ENCODE measurements at regions not wholly inside any gene's neighbourhood (a gene's known extent, or its start where the extent isn't known, plus 50 kb on each side); places are given as distances from the start of the nearest gene placed in this dataset.

GRCh38 chr9:88751781-88752180 is 216.8 kb downstream of the NXNL2 start:
- CTCF ChIA-PET: no interaction called here
- Histone ChIP-seq H3K36me3 (ENCODE audit: control insufficient read depth, insufficient read depth, low read length) (no peaks in the 10 kb centered on the region), H3K4me3 (ENCODE audit: low read depth, low read length) (no peak overlapping the region), H3K27me3 (ENCODE audit: control insufficient read depth, insufficient read depth, low read length) (no peaks in the 10 kb centered on the region)
- TF ChIP-seq, protein P1, sequence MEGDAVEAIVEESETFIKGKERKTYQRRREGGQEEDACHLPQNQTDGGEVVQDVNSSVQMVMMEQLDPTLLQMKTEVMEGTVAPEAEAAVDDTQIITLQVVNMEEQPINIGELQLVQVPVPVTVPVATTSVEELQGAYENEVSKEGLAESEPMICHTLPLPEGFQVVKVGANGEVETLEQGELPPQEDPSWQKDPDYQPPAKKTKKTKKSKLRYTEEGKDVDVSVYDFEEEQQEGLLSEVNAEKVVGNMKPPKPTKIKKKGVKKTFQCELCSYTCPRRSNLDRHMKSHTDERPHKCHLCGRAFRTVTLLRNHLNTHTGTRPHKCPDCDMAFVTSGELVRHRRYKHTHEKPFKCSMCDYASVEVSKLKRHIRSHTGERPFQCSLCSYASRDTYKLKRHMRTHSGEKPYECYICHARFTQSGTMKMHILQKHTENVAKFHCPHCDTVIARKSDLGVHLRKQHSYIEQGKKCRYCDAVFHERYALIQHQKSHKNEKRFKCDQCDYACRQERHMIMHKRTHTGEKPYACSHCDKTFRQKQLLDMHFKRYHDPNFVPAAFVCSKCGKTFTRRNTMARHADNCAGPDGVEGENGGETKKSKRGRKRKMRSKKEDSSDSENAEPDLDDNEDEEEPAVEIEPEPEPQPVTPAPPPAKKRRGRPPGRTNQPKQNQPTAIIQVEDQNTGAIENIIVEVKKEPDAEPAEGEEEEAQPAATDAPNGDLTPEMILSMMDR (IDR thresholded peaks at IDR 0.05; ENCODE audit: insufficient read depth, low read depth, low read length): no peak
- POLR2A ChIA-PET: no interaction called here
- no peak for DNase-seq (ENCODE audit: low read depth)

DNA sequence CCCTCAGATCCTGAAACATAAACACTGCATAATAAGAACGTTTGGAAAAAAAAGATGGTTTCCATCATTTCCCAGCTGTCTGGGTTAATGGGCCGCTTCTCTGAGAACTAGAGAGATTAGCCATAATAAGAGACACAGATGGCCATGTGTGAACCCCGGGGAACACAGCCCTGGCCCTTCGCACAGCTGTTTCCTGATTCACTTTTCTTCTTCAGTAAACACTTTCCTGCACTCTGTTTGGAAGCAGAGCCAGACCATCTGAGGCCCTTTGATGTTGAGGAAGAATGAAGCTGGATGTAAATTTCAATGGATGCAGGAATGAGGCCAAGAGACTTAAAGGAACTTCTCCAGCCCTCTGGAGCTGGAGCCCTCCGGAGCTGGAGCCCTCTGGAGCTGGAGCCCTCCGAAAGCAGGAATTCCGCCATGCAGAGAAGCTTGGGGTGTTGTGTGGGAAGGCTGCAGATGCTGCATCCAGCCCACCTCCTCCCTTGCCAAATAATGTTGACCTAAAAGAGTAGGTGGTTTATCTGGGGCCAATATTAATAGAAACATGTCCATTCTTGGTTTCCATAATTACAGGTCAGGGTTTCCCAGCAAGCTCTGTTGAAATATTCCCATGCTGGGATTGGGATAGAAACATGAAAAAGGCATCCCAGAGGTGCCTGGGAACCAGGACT is 218.9 kb downstream of the NXNL2 start:
- no peak for DNase-seq (ENCODE audit: low read depth)
- ChIA-PET POLR2A (no interaction called here), CTCF (interaction anchor here (1.0 kb wide), 1 partner anchor 13 kb away, joined by 3 read pairs; no protein-coding TSS in a partner anchor)
- TF ChIP-seq, protein P1 (IDR thresholded peaks at IDR 0.05; ENCODE audit: insufficient read depth, low read depth, low read length): no peak
- no peaks in the 10 kb centered on the region for H3K36me3 ChIP-seq (ENCODE audit: control insufficient read depth, insufficient read depth, low read length)
- no peak overlapping the region for H3K4me3 ChIP-seq (ENCODE audit: low read depth, low read length)
- H3K27me3 ChIP-seq (ENCODE audit: control insufficient read depth, insufficient read depth, low read length): no peaks in the 10 kb centered on the region

DNA sequence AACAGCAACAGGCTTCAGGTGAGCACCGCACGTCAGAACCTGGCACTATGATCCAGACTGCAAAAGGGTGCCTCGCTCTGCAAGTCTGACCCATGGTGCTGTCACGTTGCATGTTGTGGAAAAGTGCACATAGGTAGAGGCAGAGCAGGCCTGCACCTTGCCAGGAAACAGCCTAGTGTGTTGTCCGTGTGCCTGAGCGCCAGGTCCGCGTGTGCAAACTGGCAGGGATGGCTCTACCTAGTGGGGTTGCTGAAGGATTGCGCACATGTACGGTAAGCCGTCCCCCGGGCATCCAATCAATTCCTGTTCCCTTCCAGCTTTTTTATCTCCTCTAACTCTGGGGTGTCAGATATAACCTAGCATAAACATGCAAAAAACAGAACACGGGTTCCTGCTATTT is 219.5 kb downstream of the NXNL2 start:
- Histone ChIP-seq H3K4me3 (ENCODE audit: low read depth, low read length) (no peak overlapping the region), H3K27me3 (ENCODE audit: control insufficient read depth, insufficient read depth, low read length) (no peaks in the 10 kb centered on the region), H3K36me3 (ENCODE audit: control insufficient read depth, insufficient read depth, low read length) (no peaks in the 10 kb centered on the region)
- CTCF ChIA-PET: interaction anchor here (1.0 kb wide), 1 partner anchor 14 kb away, joined by 3 read pairs; no protein-coding TSS in a partner anchor
- POLR2A ChIA-PET: no interaction called here
- TF ChIP-seq, protein P1 (IDR thresholded peaks at IDR 0.05; ENCODE audit: insufficient read depth, low read depth, low read length): no peak
- DNase-seq (ENCODE audit: low read depth): no peak

- no peak overlapping the region for H3K4me3 ChIP-seq (ENCODE audit: low read depth, low read length)
- TF ChIP-seq, protein P1 (IDR thresholded peaks at IDR 0.05; ENCODE audit: insufficient read depth, low read depth, low read length): no peak
- CTCF ChIA-PET: no interaction called here
- H3K36me3 ChIP-seq (ENCODE audit: control insufficient read depth, insufficient read depth, low read length): no peaks in the 10 kb centered on the region
- no peaks in the 10 kb centered on the region for H3K27me3 ChIP-seq (ENCODE audit: control insufficient read depth, insufficient read depth, low read length)
- no peak for DNase-seq (ENCODE audit: low read depth)
- POLR2A ChIA-PET: no interaction called here
These were observed 219.9 kb downstream of the NXNL2 start for GRCh38 chr9:88754886-88755285.

- Histone ChIP-seq H3K4me3 (ENCODE audit: low read depth, low read length) (no peak overlapping the region), H3K36me3 (ENCODE audit: control insufficient read depth, insufficient read depth, low read length) (no peaks in the 10 kb centered on the region), H3K27me3 (ENCODE audit: control insufficient read depth, insufficient read depth, low read length) (no peaks in the 10 kb centered on the region)
- CTCF ChIA-PET: interaction anchor here (1.4 kb wide), 1 partner anchor 243 kb away, joined by 4 read pairs; no protein-coding TSS in a partner anchor
- TF ChIP-seq, protein P1 (IDR thresholded peaks at IDR 0.05; ENCODE audit: insufficient read depth, low read depth, low read length): no peak
- POLR2A ChIA-PET: no interaction called here
- no peak for DNase-seq (ENCODE audit: low read depth)
These were observed 222.5 kb downstream of the NXNL2 start for GRCh38 chr9:88757406-88758010.

Data from BJ (cell line).